ENCODE measurements at regions not wholly inside any gene's neighbourhood (a gene's known extent, or its start where the extent isn't known, plus 50 kb on each side); places are given as distances from the start of the nearest gene placed in this dataset.

DNA sequence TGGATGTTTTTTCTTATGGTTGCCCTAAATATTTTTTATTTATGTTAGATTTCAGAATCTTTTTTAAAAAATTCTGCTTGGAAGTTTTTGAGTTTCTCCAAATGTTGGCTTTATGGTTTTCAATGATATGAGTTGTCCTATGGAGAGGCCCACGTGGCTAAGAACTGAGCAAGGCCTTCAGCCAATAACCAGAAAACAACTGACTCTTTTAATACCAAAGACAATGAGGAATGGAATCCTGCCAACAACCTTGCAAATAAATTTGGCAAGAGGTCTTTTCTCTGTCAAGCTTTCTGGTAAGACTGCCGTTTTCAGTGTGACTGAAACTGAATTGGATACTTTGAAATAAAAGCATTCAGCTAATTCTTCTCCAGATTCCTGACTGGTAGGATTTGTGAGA is 1740.1 kb upstream of the WWC1 start:
- TF ChIP-seq FOSL2 (CRISPR knock-in tag; IDR thresholded peaks at IDR 0.05) (no peak), POLR2AphosphoS5 (IDR thresholded peaks at IDR 0.05; ENCODE audit: low read depth, low read length) (no peak), POLR2A (IDR thresholded peaks at IDR 0.05; ENCODE audit: insufficient read depth in 1 of 2, low read depth in 2 of 2, low read length in 2 of 2) (no peak), ZNF574 (CRISPR knock-in tag; IDR thresholded peaks at IDR 0.05) (no peak)
- TF ChIP-seq, protein P1, sequence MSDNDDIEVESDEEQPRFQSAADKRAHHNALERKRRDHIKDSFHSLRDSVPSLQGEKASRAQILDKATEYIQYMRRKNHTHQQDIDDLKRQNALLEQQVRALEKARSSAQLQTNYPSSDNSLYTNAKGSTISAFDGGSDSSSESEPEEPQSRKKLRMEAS (IDR thresholded peaks at IDR 0.05), result no peak
- TF ChIP-seq, protein P2, sequence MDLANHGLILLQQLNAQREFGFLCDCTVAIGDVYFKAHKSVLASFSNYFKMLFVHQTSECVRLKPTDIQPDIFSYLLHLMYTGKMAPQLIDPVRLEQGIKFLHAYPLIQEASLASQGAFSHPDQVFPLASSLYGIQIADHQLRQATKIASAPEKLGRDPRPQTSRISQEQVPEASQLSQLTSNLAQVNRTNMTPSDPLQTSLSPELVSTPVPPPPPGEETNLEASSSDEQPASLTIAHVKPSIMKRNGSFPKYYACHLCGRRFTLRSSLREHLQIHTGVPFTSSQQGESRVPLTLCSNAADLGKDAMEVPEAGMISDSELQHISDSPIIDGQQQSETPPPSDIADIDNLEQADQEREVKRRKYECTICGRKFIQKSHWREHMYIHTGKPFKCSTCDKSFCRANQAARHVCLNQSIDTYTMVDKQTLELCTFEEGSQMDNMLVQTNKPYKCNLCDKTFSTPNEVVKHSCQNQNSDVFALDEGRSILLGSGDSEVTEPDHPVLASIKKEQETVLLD (CRISPR knock-in tag; IDR thresholded peaks at IDR 0.05; ENCODE audit: low read depth), result no peak
